Aorta (tissue), 5 donors: ENCODE measurements at regions not wholly inside any gene's neighbourhood (a gene's known extent, or its start where the extent isn't known, plus 50 kb on each side); places are given as distances from the start of the nearest gene placed in this dataset.

Source experiments
- ATAC-seq: fragments of 200-7000 bp; cut with Tn5 transposase; one replicate; pipeline ENCODE4 v1.9.1; 2022; ENCODE audit warnings: moderate library complexity; ENCODE audit not compliant: low FRiP score
- DNase-seq, 2 donors: peaks; one replicate each; pipeline ENCODE4 v3.0.0-alpha.2; 2020
- H3K27ac ChIP-seq, 2 donors: one replicate each; pipeline ENCODE4 v1.5.1; 2013; ENCODE audit warnings: low read length in 2 of 2, mild to moderate bottlenecking in 2 of 2, moderate library complexity in 2 of 2, control low read depth in 1 of 2, inconsistent platforms in 1 of 2, low read depth in 1 of 2
- H3K27me3 ChIP-seq, 2 donors: one replicate each; pipeline ENCODE4 v1.6.1; 2013; ENCODE audit warnings: control low read depth in 1 of 2, low read length in 1 of 2, mild to moderate bottlenecking in 1 of 2, moderate library complexity in 1 of 2; ENCODE audit not compliant: insufficient read depth in 2 of 2, control insufficient read depth in 1 of 2
- H3K36me3 ChIP-seq, 2 donors: one replicate each; pipeline ENCODE4 v1.6.1; 2013; ENCODE audit warnings: control low read depth in 1 of 2, low read length in 1 of 2, mild to moderate bottlenecking in 1 of 2; ENCODE audit not compliant: insufficient read depth in 2 of 2, control insufficient read depth in 1 of 2
- H3K4me1 ChIP-seq, 2 donors: one replicate each; pipeline ENCODE4 v1.6.1; 2013; ENCODE audit warnings: low read length in 2 of 2, control low read depth in 1 of 2, mild to moderate bottlenecking in 1 of 2, moderate library complexity in 1 of 2; ENCODE audit not compliant: insufficient read depth in 2 of 2, control insufficient read depth in 1 of 2
- H3K4me3 ChIP-seq, 2 donors: one replicate each; pipeline ENCODE4 v1.5.1; 2013; ENCODE audit warnings: low read length in 2 of 2, control low read depth in 1 of 2, mild to moderate bottlenecking in 1 of 2
- H3K9me3 ChIP-seq: one replicate; pipeline ENCODE4 v1.6.1; 2013; ENCODE audit warnings: mild to moderate bottlenecking, low read length; ENCODE audit not compliant: control insufficient read depth
- WGBS, 2 donors: extraction: QIAGEN DNeasy Blood & Tissue Kit; methylation state at CpG; one replicate each; pipeline ENCODE4 v1.1.7; 2013; 5-methylcytosine and 5-hydroxymethylcytosine counted together
- intact Hi-C, 2 donors: fragments of 100-400 bp; cut with DNase I; formaldehyde crosslinking; loops; one replicate each; pipeline versions ENCODE4 v1.14.2 to v1.15.0; 2022
- donor health status: healthy with polysubstance abuse.
- donor health status: Bipolar disorder and iron deficiency.
- donor health status: DM: no; HTN: no; CAD: no.
- donor health status: DM: no; HTN: no; CAD: no.
- donor health status: DM: yes; HTN: yes; CAD: no.

GRCh38 chr15:94001255-94001801 is 230.0 kb upstream of the MCTP2 start:
- Histone ChIP-seq H3K9me3 (peaks cover 2% of the 10 kb centered on the region), H3K4me1 (no peaks in the 10 kb centered on the region), H3K27me3 (no peaks in the 10 kb centered on the region), H3K36me3 (no peaks in the 10 kb centered on the region), H3K27ac (no peak overlapping the region), H3K4me3 (no peak overlapping the region)
- intact Hi-C loops: no loop called here
- WGBS, 2 donors: 12 to 22% methylated on average over 3 of the region's 3 CpGs
- DNase-seq (no peak), ATAC-seq (no peak)

- DNase-seq: no peak
- H3K4me1 ChIP-seq: no peaks in the 10 kb centered on the region
- H3K4me3 ChIP-seq: no peak overlapping the region
- H3K9me3 ChIP-seq: no peaks in the 10 kb centered on the region
- intact Hi-C loops: no loop called here
- no peak overlapping the region for H3K27ac ChIP-seq
- no peaks in the 10 kb centered on the region for H3K27me3 ChIP-seq
- WGBS, 2 donors: 42 to 52% methylated on average over 5 of the region's 5 CpGs
- no peaks in the 10 kb centered on the region for H3K36me3 ChIP-seq
- no peak for ATAC-seq
Observed at GRCh38 chr15:94000606-94001005, 230.8 kb upstream of the MCTP2 start.

GRCh38 chr15:93997071-93997658 is 234.2 kb upstream of the MCTP2 start:
- DNase-seq (no peak), ATAC-seq (no peak)
- Histone ChIP-seq H3K27me3 (no peaks in the 10 kb centered on the region), H3K36me3 (no peaks in the 10 kb centered on the region), H3K4me1 (no peaks in the 10 kb centered on the region), H3K4me3 (no peak overlapping the region), H3K27ac (no peak overlapping the region), H3K9me3 (no peaks in the 10 kb centered on the region)
- intact Hi-C loops: loop anchor here in 1 of 2 donors (10.0 kb wide), 2 partner anchors 62 to 128 kb away; no protein-coding TSS in a partner anchor
- WGBS, 2 donors: 62 to 63% methylated on average over 6 of the region's 6 CpGs

- Histone ChIP-seq H3K36me3 (no peaks in the 10 kb centered on the region), H3K4me1 (no peaks in the 10 kb centered on the region), H3K4me3 (no peak overlapping the region), H3K27ac (no peak overlapping the region), H3K9me3 (no peaks in the 10 kb centered on the region), H3K27me3 (no peaks in the 10 kb centered on the region)
- intact Hi-C loops: no loop called here
- ATAC-seq (no peak), DNase-seq (no peak)
- WGBS, 2 donors: 56 to 70% methylated on average over 4 of the region's 4 CpGs
Observed at GRCh38 chr15:93989440-93989998, 241.8 kb upstream of the MCTP2 start.

- Histone ChIP-seq H3K4me1 (no peaks in the 10 kb centered on the region), H3K4me3 (no peak overlapping the region), H3K9me3 (no peaks in the 10 kb centered on the region), H3K27me3 (no peaks in the 10 kb centered on the region), H3K36me3 (no peaks in the 10 kb centered on the region), H3K27ac (no peak overlapping the region)
- WGBS, 2 donors: 85 to 88% methylated on average over 5 of the region's 5 CpGs
- ATAC-seq (no peak), DNase-seq (no peak)
- intact Hi-C loops: no loop called here
Observed at GRCh38 chr15:93987068-93987467, 244.3 kb upstream of the MCTP2 start.

GRCh38 chr15:93986400-93986984 is 244.9 kb upstream of the MCTP2 start:
- DNase-seq: no peak
- 88 to 90% methylated on average over 3 of the region's 3 CpGs for WGBS, 2 donors
- Histone ChIP-seq H3K27me3 (no peaks in the 10 kb centered on the region), H3K36me3 (no peaks in the 10 kb centered on the region), H3K4me1 (no peaks in the 10 kb centered on the region), H3K27ac (no peak overlapping the region), H3K9me3 (no peaks in the 10 kb centered on the region), H3K4me3 (no peak overlapping the region)
- no peak for ATAC-seq
- intact Hi-C loops: no loop called here

GRCh38 chr15:93985925-93986324 is 245.4 kb upstream of the MCTP2 start:
- Histone ChIP-seq H3K4me1 (no peaks in the 10 kb centered on the region), H3K36me3 (no peaks in the 10 kb centered on the region), H3K27ac (no peak overlapping the region), H3K9me3 (no peaks in the 10 kb centered on the region), H3K27me3 (no peaks in the 10 kb centered on the region), H3K4me3 (no peak overlapping the region)
- intact Hi-C loops: no loop called here
- no peak for DNase-seq
- WGBS, 2 donors: 83 to 86% methylated on average over 5 of the region's 5 CpGs
- ATAC-seq: no peak

- H3K4me1 ChIP-seq: no peaks in the 10 kb centered on the region
- no peak overlapping the region for H3K27ac ChIP-seq
- no peak for DNase-seq
Observed at GRCh38 chr15:93985176-93985575, 246.2 kb upstream of the MCTP2 start.

GRCh38 chr15:93983526-93983925 is 247.8 kb upstream of the MCTP2 start:
- 33% methylated on average over 3 of the region's 3 CpGs for WGBS, 2 donors
- Histone ChIP-seq H3K36me3 (no peaks in the 10 kb centered on the region), H3K9me3 (no peaks in the 10 kb centered on the region), H3K4me3 (no peak overlapping the region), H3K4me1 (no peaks in the 10 kb centered on the region), H3K27me3 (no peaks in the 10 kb centered on the region), H3K27ac (no peak overlapping the region)
- no peak for ATAC-seq
- DNase-seq: no peak
- intact Hi-C loops: no loop called here

More at GRCh38 chr15:93985176-93985575, 246.2 kb upstream of the MCTP2 start:
- ATAC-seq: no peak
- no peaks in the 10 kb centered on the region for H3K27me3 ChIP-seq
- 69 to 73% methylated on average over 5 of the region's 5 CpGs for WGBS, 2 donors
- intact Hi-C loops: no loop called here
- no peak overlapping the region for H3K4me3 ChIP-seq
- no peaks in the 10 kb centered on the region for H3K36me3 ChIP-seq
- H3K9me3 ChIP-seq: no peaks in the 10 kb centered on the region
